ENCODE measurements at regions not wholly inside any gene's neighbourhood (a gene's known extent, or its start where the extent isn't known, plus 50 kb on each side); places are given as distances from the start of the nearest gene placed in this dataset.

- TF ChIP-seq CTCF (IDR thresholded peaks at IDR 0.05), result no peak
- TF ChIP-seq POLR2A (IDR thresholded peaks at IDR 0.05), result no peak
Observed at GRCh38 chr12:78447373-78447772, 417.2 kb upstream of the SYT1 start.
